IMR-90 (cell line): ENCODE measurements at regions not wholly inside any gene's neighbourhood (a gene's known extent, or its start where the extent isn't known, plus 50 kb on each side); places are given as distances from the start of the nearest gene placed in this dataset.

Experiments
- ATAC-seq: fragments of 200-7000 bp; cut with Tn5 transposase; 2 replicates; pipeline ENCODE4 v1.9.1; 2020; ENCODE audit warnings: low read depth, mild to moderate bottlenecking, moderate library complexity
- BruUV-seq: library from RNA; stranded (reverse); fragments of 400-500 nt; replicated peaks from 2 replicates; lab custom pipeline; 2021; lab: Mats Ljungman, UMichigan
- CTCF ChIA-PET: fragments of 300-600 bp; formaldehyde crosslinking; extraction: SDS; loops from one replicate; lab custom pipeline; 2021; ENCODE audit warnings: antibody characterized with exemption; lab: Yijun Ruan, JAX
- POLR2A ChIA-PET: fragments of 300-600 bp; sonication (Branson Sonifier 250); formaldehyde crosslinking; loops from one replicate; lab custom pipeline; 2022; ENCODE audit warnings: antibody characterized with exemption; ENCODE audit not compliant: unreplicated experiment; lab: Charles Lee
- DNase-seq: peaks from one replicate; pipeline ENCODE4 v3.0.0; 2013
- H2AFZ ChIP-seq: replicated peaks from 2 replicates; pipeline ENCODE3; 2013; ENCODE audit warnings: low read length, mild to moderate bottlenecking; ENCODE audit not compliant: poor library complexity
- H2AK5ac ChIP-seq: 2 replicates; pipeline ENCODE4 v1.6.1; 2013; ENCODE audit warnings: low read depth, low read length, inconsistent platforms
- H2AK9ac ChIP-seq: replicated peaks from 2 replicates; pipeline ENCODE3; 2013; ENCODE audit warnings: mild to moderate bottlenecking, low read depth, low read length, moderate library complexity; ENCODE audit not compliant: poor library complexity
- H2BK120ac ChIP-seq: 2 replicates; pipeline ENCODE4 v1.6.1; 2013; ENCODE audit warnings: low read depth, low read length, inconsistent platforms
- H2BK15ac ChIP-seq: 3 replicates; pipeline ENCODE4 v1.6.1; 2013; ENCODE audit warnings: low read depth, low read length, inconsistent platforms
- H2BK20ac ChIP-seq: 2 replicates; pipeline ENCODE4 v1.6.1; 2013; ENCODE audit warnings: low read depth, mild to moderate bottlenecking, inconsistent platforms, low read length, moderate library complexity
- H2BK5ac ChIP-seq: 2 replicates; pipeline ENCODE4 v1.6.1; 2013; ENCODE audit warnings: mild to moderate bottlenecking, low read depth, low read length, inconsistent platforms; ENCODE audit not compliant: poor library complexity, severe bottlenecking
- H3K14ac ChIP-seq: replicated peaks from 2 replicates; pipeline ENCODE4 v1.6.1; 2013; ENCODE audit warnings: low read depth, low read length, inconsistent platforms
- H3K18ac ChIP-seq: 2 replicates; pipeline ENCODE4 v1.6.1; 2013; ENCODE audit warnings: low read depth, low read length, control low read depth
- H3K23ac ChIP-seq: 2 replicates; pipeline ENCODE4 v1.6.1; 2013; ENCODE audit warnings: low read depth, low read length, inconsistent platforms
- H3K27ac ChIP-seq: 2 replicates; pipeline ENCODE4 v1.5.1; 2013; ENCODE audit warnings: mild to moderate bottlenecking, control low read depth, low read length; ENCODE audit not compliant: insufficient read depth
- H3K27me3 ChIP-seq: 2 replicates; pipeline ENCODE4 v1.6.1; 2013; ENCODE audit warnings: low read length; ENCODE audit not compliant: control insufficient read depth, insufficient read depth
- H3K36me3 ChIP-seq: 2 replicates; pipeline ENCODE4 v1.6.1; 2013; ENCODE audit warnings: low read length, mixed read lengths; ENCODE audit not compliant: control insufficient read depth, insufficient read depth
- H3K4ac ChIP-seq: 2 replicates; pipeline ENCODE4 v1.6.1; 2013; ENCODE audit warnings: low read depth, low read length, inconsistent platforms
- H3K4me1 ChIP-seq: 2 replicates; pipeline ENCODE4 v1.6.1; 2013; ENCODE audit warnings: low read length, mixed read lengths; ENCODE audit not compliant: control insufficient read depth, insufficient read depth
- H3K4me2 ChIP-seq: 2 replicates; pipeline ENCODE4 v1.6.1; 2013; ENCODE audit warnings: low read depth, mild to moderate bottlenecking, control low read depth, low read length, moderate library complexity
- H3K4me3 ChIP-seq: 2 replicates; pipeline ENCODE4 v1.5.1; 2013; ENCODE audit warnings: low read depth, mild to moderate bottlenecking, control low read depth, low read length, moderate library complexity; ENCODE audit not compliant: insufficient read depth
- H3K56ac ChIP-seq: 2 replicates; pipeline ENCODE4 v1.6.1; 2013; ENCODE audit warnings: low read length, inconsistent platforms; ENCODE audit not compliant: insufficient read depth; ENCODE audit errors: extremely low read depth
- H3K79me1 ChIP-seq, 2 experiments: 2 replicates each; pipeline ENCODE4 v1.6.1; 2013; ENCODE audit warnings: low read length in 2 of 2, inconsistent platforms in 1 of 2, low read depth in 1 of 2
- H3K9ac ChIP-seq: 2 replicates; pipeline ENCODE4 v1.6.1; 2013; ENCODE audit warnings: low read depth, low read length, control low read depth
- H3K9me1 ChIP-seq: 2 replicates; pipeline ENCODE4 v1.6.1; 2013; ENCODE audit warnings: low read length, inconsistent platforms; ENCODE audit not compliant: insufficient read depth
- H3K9me3 ChIP-seq: 2 replicates; pipeline ENCODE4 v1.6.1; 2013; ENCODE audit warnings: low read length; ENCODE audit not compliant: control insufficient read depth, insufficient read depth
- H4K20me1 ChIP-seq: 2 replicates; pipeline ENCODE4 v1.6.1; 2013; ENCODE audit warnings: low read length, inconsistent platforms; ENCODE audit not compliant: insufficient read depth
- H4K5ac ChIP-seq: 2 replicates; pipeline ENCODE4 v1.6.1; 2013; ENCODE audit warnings: mild to moderate bottlenecking, low read depth, low read length, control low read depth
- H4K8ac ChIP-seq, 2 experiments: 2 replicates each; pipeline ENCODE4 v1.6.1; 2013; ENCODE audit warnings: low read depth in 2 of 2, low read length in 2 of 2, control low read depth in 1 of 2, inconsistent platforms in 1 of 2
- H4K91ac ChIP-seq: 2 replicates; pipeline ENCODE4 v1.6.1; 2013; ENCODE audit warnings: low read depth, low read length, inconsistent platforms; ENCODE audit not compliant: insufficient read depth
- CEBPB ChIP-seq: IDR thresholded peaks from 2 replicates; pipeline ENCODE4 v1.6.1; 2012; ENCODE audit warnings: low read depth, low read length, improper control_type of control experiment
- WGBS, 2 experiments: methylation state at CpG; one replicate each; pipeline versions ENCODE4 v1.1.5 to v1.1.7; 2013; ENCODE audit warnings: missing lambda C conversion rate in 2 of 2; ENCODE audit not compliant: insufficient read length in 1 of 2; ENCODE audit errors: extremely low coverage in 2 of 2; 5-methylcytosine and 5-hydroxymethylcytosine counted together
- dilution Hi-C: fragments of 300-500 bp; cut with HindIII; formaldehyde crosslinking; loops from one replicate; pipeline ENCODE4 v1.14.3; 2018; ENCODE audit warnings: low sequenced_read_pairs; ENCODE audit not compliant: unreplicated experiment
- in situ Hi-C: fragments of 300-500 bp; cut with MboI; formaldehyde crosslinking; loops from 3 replicates; pipeline ENCODE4 v1.14.3; 2019; ENCODE audit warnings: low sequenced_read_pairs, inconsistent platforms, mixed read lengths
- intact Hi-C: fragments of 100-400 bp; cut with micrococcal nuclease; formaldehyde crosslinking; loops from 2 replicates; pipeline ENCODE4 v1.10.0; 2022
- TF ChIP-seq, protein P1 (sequence below): conservative IDR thresholded peaks from 2 replicates; pipeline ENCODE4 v1.5.1; 2012; ENCODE audit warnings: mild to moderate bottlenecking, low read depth, low read length, improper control_type of control experiment

GRCh38 chr5:25744908-25745307 lies 1100.1 kb upstream of the CDH10 start:
- no peak overlapping the region for H3K23ac ChIP-seq
- no peak overlapping the region for H2BK20ac ChIP-seq
- no TSS peak for BruUV-seq
- no peaks in the 10 kb centered on the region for H3K79me1 ChIP-seq
- no peak overlapping the region for H3K56ac ChIP-seq
- H3K18ac ChIP-seq = no peak overlapping the region
- no peak for ATAC-seq
- ChIA-PET CTCF (no interaction called here), POLR2A (no interaction called here)
- no peak overlapping the region for H2BK15ac ChIP-seq
- TF ChIP-seq, protein P1, sequence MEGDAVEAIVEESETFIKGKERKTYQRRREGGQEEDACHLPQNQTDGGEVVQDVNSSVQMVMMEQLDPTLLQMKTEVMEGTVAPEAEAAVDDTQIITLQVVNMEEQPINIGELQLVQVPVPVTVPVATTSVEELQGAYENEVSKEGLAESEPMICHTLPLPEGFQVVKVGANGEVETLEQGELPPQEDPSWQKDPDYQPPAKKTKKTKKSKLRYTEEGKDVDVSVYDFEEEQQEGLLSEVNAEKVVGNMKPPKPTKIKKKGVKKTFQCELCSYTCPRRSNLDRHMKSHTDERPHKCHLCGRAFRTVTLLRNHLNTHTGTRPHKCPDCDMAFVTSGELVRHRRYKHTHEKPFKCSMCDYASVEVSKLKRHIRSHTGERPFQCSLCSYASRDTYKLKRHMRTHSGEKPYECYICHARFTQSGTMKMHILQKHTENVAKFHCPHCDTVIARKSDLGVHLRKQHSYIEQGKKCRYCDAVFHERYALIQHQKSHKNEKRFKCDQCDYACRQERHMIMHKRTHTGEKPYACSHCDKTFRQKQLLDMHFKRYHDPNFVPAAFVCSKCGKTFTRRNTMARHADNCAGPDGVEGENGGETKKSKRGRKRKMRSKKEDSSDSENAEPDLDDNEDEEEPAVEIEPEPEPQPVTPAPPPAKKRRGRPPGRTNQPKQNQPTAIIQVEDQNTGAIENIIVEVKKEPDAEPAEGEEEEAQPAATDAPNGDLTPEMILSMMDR = no peak
- TF ChIP-seq CEBPB = no peak
- no peak overlapping the region for H2BK5ac ChIP-seq
- H2AFZ ChIP-seq = no peak overlapping the region
- WGBS, 2 experiments = no CpG with 5 or more reads among the region's 4 CpGs
- no peak overlapping the region for H3K14ac ChIP-seq
- no peak overlapping the region for H2BK120ac ChIP-seq
- H3K9ac ChIP-seq = no peak overlapping the region
- H2AK9ac ChIP-seq = no peak overlapping the region
- H3K4me1 ChIP-seq = no peaks in the 10 kb centered on the region
- no peaks in the 10 kb centered on the region for H3K36me3 ChIP-seq
- in situ Hi-C loops = no loop called here
- H3K4ac ChIP-seq = no peak overlapping the region
- no peak overlapping the region for H3K27ac ChIP-seq
- intact Hi-C loops = no loop called here
- no peak overlapping the region for H2AK5ac ChIP-seq
- no peaks in the 10 kb centered on the region for H4K20me1 ChIP-seq
- H3K4me2 ChIP-seq = no peak overlapping the region
- no peak overlapping the region for H3K4me3 ChIP-seq
- H3K9me3 ChIP-seq = no peaks in the 10 kb centered on the region
- no peak overlapping the region for H4K91ac ChIP-seq
- no peaks in the 10 kb centered on the region for H3K9me1 ChIP-seq
- H4K8ac ChIP-seq = no peak overlapping the region
- DNase-seq = no peak
- no peak overlapping the region for H4K5ac ChIP-seq
- H3K27me3 ChIP-seq = no peaks in the 10 kb centered on the region
- dilution Hi-C loops = no loop called here
